ENCODE measurements at regions not wholly inside any gene's neighbourhood (a gene's known extent, or its start where the extent isn't known, plus 50 kb on each side); places are given as distances from the start of the nearest gene placed in this dataset.

DNA sequence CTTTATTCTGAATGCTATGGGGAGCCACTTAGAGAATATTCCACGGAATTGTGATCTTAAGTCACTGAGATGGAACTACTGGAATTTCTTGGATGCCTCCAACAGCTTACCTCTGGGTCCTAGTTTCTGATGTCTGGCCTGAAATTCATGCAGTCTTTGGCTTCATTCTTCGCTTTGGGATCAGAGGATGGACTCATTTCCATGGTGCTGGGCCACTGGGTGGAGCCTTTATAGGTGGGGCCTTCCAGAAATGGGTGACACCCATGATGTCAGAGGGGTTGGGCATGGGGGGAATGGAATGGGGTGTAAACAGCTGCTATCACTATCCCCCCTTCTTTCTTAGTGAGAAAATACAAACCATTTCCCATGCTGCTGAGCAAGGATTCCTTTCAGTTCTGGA is 73.7 kb upstream of the FGGY start:
- in situ Hi-C loops (cut with HindIII; ENCODE audit: low pct_unique_long_range_greater_than_20kb, low sequenced_read_pairs) = no loop called here
- H3K9me3 ChIP-seq (ENCODE audit: control insufficient read depth, insufficient read depth, low read depth, low read length) = no peaks in the 10 kb centered on the region
- DNase-seq (ENCODE audit: low read depth, low spot score) = no peak
- CTCF ChIA-PET = no interaction called here
- ATAC-seq = no peak
- no peaks in the 10 kb centered on the region for H3K27me3 ChIP-seq (ENCODE audit: control insufficient read depth, insufficient read depth, low read length)
- H3K4me3 ChIP-seq (ENCODE audit: low read depth in 2 of 2, low read length in 2 of 2) = no peak overlapping the region
- no peaks in the 10 kb centered on the region for H3K36me3 ChIP-seq (ENCODE audit: control insufficient read depth, insufficient read depth, low read length)
- POLR2A ChIA-PET = no interaction called here
- H3K4me1 ChIP-seq (ENCODE audit: control insufficient read depth, insufficient read depth, low read length) = no peaks in the 10 kb centered on the region
- intact Hi-C loops (cut with micrococcal nuclease; ENCODE audit: unreplicated experiment) = no loop called here
- TF ChIP-seq TCF7L2 (IDR thresholded peaks at IDR 0.05; ENCODE audit: low read depth, low read length) = no peak
- TF ChIP-seq, protein P1, sequence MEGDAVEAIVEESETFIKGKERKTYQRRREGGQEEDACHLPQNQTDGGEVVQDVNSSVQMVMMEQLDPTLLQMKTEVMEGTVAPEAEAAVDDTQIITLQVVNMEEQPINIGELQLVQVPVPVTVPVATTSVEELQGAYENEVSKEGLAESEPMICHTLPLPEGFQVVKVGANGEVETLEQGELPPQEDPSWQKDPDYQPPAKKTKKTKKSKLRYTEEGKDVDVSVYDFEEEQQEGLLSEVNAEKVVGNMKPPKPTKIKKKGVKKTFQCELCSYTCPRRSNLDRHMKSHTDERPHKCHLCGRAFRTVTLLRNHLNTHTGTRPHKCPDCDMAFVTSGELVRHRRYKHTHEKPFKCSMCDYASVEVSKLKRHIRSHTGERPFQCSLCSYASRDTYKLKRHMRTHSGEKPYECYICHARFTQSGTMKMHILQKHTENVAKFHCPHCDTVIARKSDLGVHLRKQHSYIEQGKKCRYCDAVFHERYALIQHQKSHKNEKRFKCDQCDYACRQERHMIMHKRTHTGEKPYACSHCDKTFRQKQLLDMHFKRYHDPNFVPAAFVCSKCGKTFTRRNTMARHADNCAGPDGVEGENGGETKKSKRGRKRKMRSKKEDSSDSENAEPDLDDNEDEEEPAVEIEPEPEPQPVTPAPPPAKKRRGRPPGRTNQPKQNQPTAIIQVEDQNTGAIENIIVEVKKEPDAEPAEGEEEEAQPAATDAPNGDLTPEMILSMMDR (IDR thresholded peaks at IDR 0.05) = no peak
- no peak for TF ChIP-seq REST (IDR thresholded peaks at IDR 0.05; ENCODE audit: insufficient read depth in 1 of 2, low read depth in 2 of 2, low read length in 1 of 2)
- no peak for TF ChIP-seq SIN3A (IDR thresholded peaks at IDR 0.05; ENCODE audit: borderline replicate concordance, insufficient read depth, low read depth, low read length)
- no peak for TF ChIP-seq POLR2AphosphoS5 (IDR thresholded peaks at IDR 0.05; ENCODE audit: low read depth, low read length)
- no peak overlapping the region for H3K27ac ChIP-seq (ENCODE audit: low read length)
- no TSS peak for BruUV-seq (replicated peaks)

GRCh38 chr1:59223989-59224634 is 72.8 kb upstream of the FGGY start:
- CTCF ChIA-PET = no interaction called here
- no peaks in the 10 kb centered on the region for H3K36me3 ChIP-seq (ENCODE audit: control insufficient read depth, insufficient read depth, low read length)
- no peaks in the 10 kb centered on the region for H3K27me3 ChIP-seq (ENCODE audit: control insufficient read depth, insufficient read depth, low read length)
- no peaks in the 10 kb centered on the region for H3K4me1 ChIP-seq (ENCODE audit: control insufficient read depth, insufficient read depth, low read length)
- POLR2A ChIA-PET = no interaction called here
- no TSS peak for BruUV-seq (replicated peaks)
- H3K4me3 ChIP-seq (ENCODE audit: low read depth in 2 of 2, low read length in 2 of 2) = no peak overlapping the region
- TF ChIP-seq, protein P1 (IDR thresholded peaks at IDR 0.05) = no peak
- TF ChIP-seq REST (IDR thresholded peaks at IDR 0.05; ENCODE audit: insufficient read depth in 1 of 2, low read depth in 2 of 2, low read length in 1 of 2) = no peak
- TF ChIP-seq POLR2AphosphoS5 (IDR thresholded peaks at IDR 0.05; ENCODE audit: low read depth, low read length) = no peak
- intact Hi-C loops (cut with micrococcal nuclease; ENCODE audit: unreplicated experiment) (no loop called here), in situ Hi-C loops (cut with HindIII; ENCODE audit: low pct_unique_long_range_greater_than_20kb, low sequenced_read_pairs) (no loop called here)
- ATAC-seq (no peak), DNase-seq (ENCODE audit: low read depth, low spot score) (no peak)
- H3K27ac ChIP-seq (ENCODE audit: low read length) = no peak overlapping the region
- H3K9me3 ChIP-seq (ENCODE audit: control insufficient read depth, insufficient read depth, low read depth, low read length) = no peaks in the 10 kb centered on the region
